Nucleus accumbens (tissue), 56 donors: ENCODE measurements at regions not wholly inside any gene's neighbourhood (a gene's known extent, or its start where the extent isn't known, plus 50 kb on each side); places are given as distances from the start of the nearest gene placed in this dataset.
A peak's percentile ranks its signal among the peaks of the same experiment; 100 is the strongest.

Source experiments
- DNase-seq, 56 donors: peaks; one replicate each; lab custom pipeline; 2025; lab: John Stamatoyannopoulos, UW

GRCh38 chr18:24560511-24560981, 100.1 kb downstream of the HRH4 start:
- DNase-seq: peak in 17 of 56 donors; percentile 2 to 45 (median 17)

DNA sequence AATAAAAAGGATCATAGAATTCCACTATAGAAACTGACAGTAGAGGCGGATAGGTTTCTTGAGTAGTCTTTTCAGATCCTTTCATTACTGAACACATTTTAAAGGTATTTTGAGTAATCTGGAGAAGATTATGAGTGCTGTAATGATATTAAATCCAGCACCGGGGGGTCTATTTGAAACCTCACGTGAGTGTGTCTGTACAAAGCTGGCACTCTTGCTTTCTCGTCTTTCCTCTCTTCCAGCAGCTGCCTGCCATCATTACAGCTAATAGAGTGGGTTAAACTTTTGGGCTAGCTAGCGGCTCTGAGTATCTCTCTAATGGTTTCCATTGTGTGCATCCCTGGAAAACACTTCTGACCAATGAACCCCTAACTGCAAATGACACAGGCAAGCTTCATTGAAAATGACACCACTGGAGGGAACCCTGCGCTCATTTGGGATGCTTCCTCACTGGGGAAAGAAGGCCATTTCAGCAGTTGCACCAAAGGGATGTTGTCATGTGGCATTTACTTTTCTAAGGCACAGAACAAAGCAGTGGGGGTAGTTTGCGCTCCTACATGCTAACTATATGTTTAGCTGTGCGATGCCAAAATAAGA, 101.0 kb downstream of the HRH4 start:
- no peak for DNase-seq

DNA sequence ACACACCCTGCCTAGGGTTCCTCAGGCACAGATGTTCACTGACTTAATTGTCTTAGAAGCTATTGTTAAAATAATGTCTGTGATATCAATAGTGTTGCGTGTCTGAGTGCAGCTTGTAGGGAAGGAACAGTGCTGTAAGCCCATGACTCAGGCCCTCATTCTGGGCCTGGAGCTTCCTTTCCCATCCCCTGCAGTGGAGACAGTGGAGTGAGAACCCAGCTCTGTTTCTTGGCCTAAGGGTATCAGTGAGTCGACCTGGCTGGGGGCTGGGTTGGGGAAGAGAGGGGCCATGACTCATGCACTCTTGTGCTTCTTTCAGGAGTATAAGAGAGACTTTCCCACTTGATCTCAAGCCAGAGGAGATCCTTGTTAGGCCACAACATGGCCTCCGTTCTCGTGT, 106.8 kb downstream of the HRH4 start:
- peak in 15 of 56 donors; percentile 3 to 56 (median 11) for DNase-seq

DNA sequence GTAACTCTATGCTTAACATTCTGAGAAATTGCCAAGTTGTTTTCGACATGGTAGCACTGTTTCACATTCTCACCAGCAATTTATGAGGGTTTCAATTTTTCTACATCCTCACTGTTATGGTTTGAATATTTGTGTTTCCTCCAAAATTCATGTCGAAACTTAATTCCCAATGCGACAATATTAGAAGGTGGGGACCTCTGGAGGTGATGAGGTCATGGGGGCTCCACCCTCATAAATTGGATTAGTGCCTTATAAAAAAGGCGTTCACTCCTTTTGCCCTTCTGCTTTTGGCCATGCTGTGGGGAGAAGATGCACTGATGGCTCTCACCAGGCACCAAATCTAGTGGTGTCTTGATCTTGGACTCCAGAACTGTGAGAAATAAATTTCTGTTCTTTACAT, 110.3 kb downstream of the HRH4 start:
- no peak for DNase-seq

DNA sequence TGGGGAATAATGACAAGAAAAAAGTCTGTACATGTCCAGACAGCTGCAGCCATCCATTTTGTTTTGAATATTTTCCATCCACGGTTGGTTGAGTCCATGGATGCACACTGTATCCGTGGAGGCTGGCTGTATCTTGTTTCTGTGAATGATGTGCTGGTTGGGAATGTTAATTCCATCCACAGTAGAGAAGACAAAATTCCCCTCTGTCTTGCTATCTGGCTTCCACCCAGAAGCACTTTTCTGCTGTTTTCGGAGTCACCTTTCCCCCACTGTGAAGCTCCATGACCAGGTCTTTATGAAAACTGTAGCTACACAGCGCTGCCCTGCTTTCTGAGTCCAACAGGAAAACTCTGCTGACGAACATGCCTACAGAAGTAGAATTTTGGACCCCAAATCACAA, 122.3 kb downstream of the HRH4 start:
- no peak for DNase-seq

- no peak for DNase-seq
Measured at GRCh38 chr18:24584205-24584604, 123.8 kb downstream of the HRH4 start.

GRCh38 chr18:24584813-24585212, 124.4 kb downstream of the HRH4 start:
- no peak for DNase-seq

DNA sequence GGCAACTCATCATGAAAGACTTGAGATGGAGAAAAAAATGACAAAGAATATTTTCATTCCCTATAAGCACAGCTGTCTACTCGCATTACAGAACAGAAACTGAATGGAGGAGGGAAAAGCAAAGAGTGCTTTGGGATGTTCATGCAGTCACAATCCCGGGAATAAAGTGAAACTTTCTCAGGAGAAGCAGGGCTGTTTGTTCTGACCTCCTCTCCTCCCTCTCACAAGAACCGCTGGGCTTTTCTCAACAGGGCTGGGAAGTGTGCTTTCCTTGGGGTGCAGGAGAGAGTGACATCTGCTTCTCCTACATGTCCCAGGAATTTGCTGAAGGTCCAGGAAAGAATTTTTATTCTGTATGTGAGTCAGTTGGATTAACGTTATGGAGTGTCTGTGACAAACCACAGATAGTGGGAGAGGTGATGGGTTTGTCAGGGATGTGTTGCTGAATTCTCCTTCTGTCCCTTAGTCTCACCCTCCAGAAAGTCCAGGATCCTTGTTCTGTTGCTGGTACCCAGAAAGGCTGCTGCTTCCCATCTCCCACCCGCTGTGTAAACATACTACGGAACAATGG, 125.6 kb downstream of the HRH4 start:
- no peak for DNase-seq

GRCh38 chr18:24586662-24587360, 126.4 kb downstream of the HRH4 start:
- DNase-seq: no peak

- DNase-seq: no peak
Measured at GRCh38 chr18:24588440-24588839, 128.0 kb downstream of the HRH4 start.

DNA sequence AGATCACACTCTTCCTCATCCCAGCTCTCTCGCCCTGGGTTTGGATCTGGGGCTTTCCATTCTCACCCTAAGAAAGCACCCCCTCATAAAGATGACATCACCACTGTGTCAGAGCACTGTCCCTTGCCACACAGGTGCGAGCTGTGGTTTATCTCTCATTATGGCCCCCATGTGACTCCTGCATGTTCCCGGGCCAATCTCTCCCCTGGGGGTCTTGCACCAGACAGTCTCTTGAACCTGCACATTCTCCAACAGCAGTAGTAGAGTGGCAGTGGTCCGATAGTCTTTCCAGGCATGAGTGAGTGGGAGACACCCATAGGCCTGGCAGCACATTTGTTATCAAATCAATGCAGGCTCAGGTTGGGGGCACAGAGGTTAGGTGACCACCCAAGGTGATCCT, 130.5 kb downstream of the HRH4 start:
- DNase-seq: no peak

- DNase-seq: no peak
Measured at GRCh38 chr18:24593401-24593800, 133.0 kb downstream of the HRH4 start.

GRCh38 chr18:24593886-24594285, 133.4 kb downstream of the HRH4 start:
- DNase-seq: no peak

- DNase-seq: peak in 11 of 56 donors; percentile 4 to 43 (median 9)
Measured at GRCh38 chr18:24595561-24596031, 135.2 kb downstream of the HRH4 start.

DNA sequence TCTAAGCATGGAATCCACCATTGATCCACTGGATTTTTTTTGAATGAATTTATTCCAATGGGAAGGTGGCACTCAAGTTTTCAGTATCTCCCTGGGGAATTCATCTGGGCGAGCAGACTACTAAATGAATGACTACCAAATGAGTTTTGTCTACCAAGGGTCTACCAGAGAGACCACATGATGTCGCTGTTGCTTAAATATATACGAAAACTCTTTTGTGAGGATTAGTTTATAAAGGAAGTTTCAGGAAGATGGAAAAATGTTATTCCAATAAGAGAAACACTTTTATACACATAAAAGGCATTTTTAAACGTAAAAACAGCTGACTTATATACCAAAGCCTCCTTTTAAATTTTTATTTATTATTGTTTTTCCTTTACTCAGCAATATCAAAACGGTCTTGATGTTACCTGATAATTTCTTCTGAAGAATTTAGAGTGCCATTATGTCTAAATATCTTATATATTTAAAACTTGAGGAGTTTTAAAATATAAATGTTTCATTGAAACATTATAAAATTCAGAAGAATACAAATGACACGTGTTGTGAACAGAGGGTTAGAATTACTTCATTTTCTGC, 139.7 kb downstream of the HRH4 start:
- DNase-seq: peak in 3 of 56 donors; percentile 4 to 16 (median 4)

DNA sequence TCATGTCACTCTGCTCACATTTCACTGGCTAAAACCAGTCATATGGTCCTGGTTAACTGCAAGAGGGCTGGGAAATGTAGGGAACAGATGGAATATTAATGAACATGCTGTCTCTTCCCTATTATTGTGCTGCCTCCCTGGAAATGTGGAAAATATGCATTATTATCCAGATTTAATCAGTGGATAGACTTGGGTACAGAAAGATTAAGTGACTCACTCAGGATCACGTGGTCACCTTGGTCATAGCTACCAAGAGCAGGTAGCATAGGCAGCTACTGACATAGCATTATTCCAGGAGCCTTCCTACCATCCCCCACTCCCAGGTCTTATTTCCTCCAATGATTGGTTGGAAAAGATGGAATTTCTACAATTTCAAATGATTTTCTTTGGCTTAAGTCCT, 141.1 kb downstream of the HRH4 start:
- no peak for DNase-seq

DNA sequence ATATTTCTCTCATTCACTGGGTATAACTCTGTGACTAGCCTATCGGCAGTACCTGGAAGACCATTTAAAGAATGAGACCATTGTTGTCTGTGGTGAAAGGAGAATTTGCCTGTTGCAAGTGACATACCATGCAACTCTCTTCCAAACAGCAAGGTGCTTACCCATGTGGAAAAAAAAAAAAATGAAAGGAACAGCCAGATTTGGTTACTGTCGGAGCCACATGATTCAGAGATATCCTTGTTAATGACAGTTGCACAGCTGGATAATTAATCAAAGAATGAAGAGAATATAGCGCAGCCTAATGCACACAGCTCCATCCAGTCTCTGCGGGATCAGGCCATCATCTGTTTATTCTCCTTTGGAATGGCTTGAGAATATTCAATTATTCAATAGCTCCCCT, 141.8 kb downstream of the HRH4 start:
- DNase-seq: no peak

GRCh38 chr18:24603151-24603550, 142.7 kb downstream of the HRH4 start:
- DNase-seq: no peak

DNA sequence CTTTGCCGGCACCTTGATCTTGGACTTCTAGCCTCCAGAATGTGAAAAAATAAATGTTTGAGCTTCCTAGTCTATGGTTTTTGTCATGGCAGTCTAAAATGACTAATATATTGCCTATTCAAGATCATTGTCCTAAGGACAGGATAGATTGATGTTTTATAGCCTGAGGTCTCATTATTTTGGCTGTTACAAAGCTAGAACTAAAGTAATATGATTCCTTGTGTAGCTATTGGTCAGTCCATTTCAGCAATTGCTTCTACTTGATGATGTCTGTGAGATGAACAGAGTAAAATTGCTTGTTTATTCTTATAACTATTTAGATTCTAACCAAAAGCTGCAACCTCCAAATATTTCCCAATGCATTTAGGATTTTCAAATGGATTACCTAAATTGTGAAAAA, 145.0 kb downstream of the HRH4 start:
- no peak for DNase-seq

GRCh38 chr18:24609254-24609653, 148.8 kb downstream of the HRH4 start:
- no peak for DNase-seq

GRCh38 chr18:24611075-24611474, 150.6 kb downstream of the HRH4 start:
- DNase-seq: no peak
